ENCODE measurements at regions not wholly inside any gene's neighbourhood (a gene's known extent, or its start where the extent isn't known, plus 50 kb on each side); places are given as distances from the start of the nearest gene placed in this dataset.

Small RNAs in the stretch of these regions (small RNA-seq; reads per million reads assigned to genes)
- 0 reads per million in 2 experiments for gene AC104229.1
